SK-N-MC (cell line): ENCODE measurements at regions not wholly inside any gene's neighbourhood (a gene's known extent, or its start where the extent isn't known, plus 50 kb on each side); places are given as distances from the start of the nearest gene placed in this dataset.

Experiments
- EZH2 ChIP-seq: fragments of 200-600 bp; sonication (generic); IDR thresholded peaks from one replicate; pipeline ENCODE4 v1.6.1; 2017; ENCODE audit warnings: antibody characterized with exemption
- POLR2AphosphoS5 ChIP-seq: IDR thresholded peaks from 2 replicates; pipeline ENCODE4 v1.6.1; 2012; ENCODE audit warnings: mild to moderate bottlenecking, low read depth, low read length, borderline replicate concordance

- TF ChIP-seq EZH2 (no peak), POLR2AphosphoS5 (no peak)
Measured at GRCh38 chr1:38138498-38139233, 92.1 kb upstream of the POU3F1 start.
